Mesodermal cell (in vitro differentiated cells): ENCODE measurements at regions not wholly inside any gene's neighbourhood (a gene's known extent, or its start where the extent isn't known, plus 50 kb on each side); places are given as distances from the start of the nearest gene placed in this dataset.

Experiments
- H3K27ac ChIP-seq: 2 replicates; pipeline ENCODE4 v1.7.0; 2013; ENCODE audit warnings: mild to moderate bottlenecking, low read depth, low read length, moderate library complexity; ENCODE audit not compliant: severe bottlenecking
- H3K36me3 ChIP-seq: 2 replicates; pipeline ENCODE4 v1.7.1; 2013; ENCODE audit warnings: mild to moderate bottlenecking, low read length, moderate library complexity; ENCODE audit not compliant: control insufficient read depth, insufficient read depth
- H3K4me1 ChIP-seq: one replicate; pipeline ENCODE4 v1.7.1; 2013; ENCODE audit warnings: mild to moderate bottlenecking, low read length; ENCODE audit not compliant: insufficient read depth, control insufficient read depth, poor library complexity, severe bottlenecking
- H3K4me3 ChIP-seq: 2 replicates; pipeline ENCODE4 v1.7.0; 2013; ENCODE audit warnings: low read length, control low read depth, mild to moderate bottlenecking; ENCODE audit not compliant: insufficient read depth, poor library complexity, severe bottlenecking; ENCODE audit errors: extremely low read depth
- H3K9me3 ChIP-seq: 2 replicates; pipeline ENCODE4 v1.7.1; 2013; ENCODE audit warnings: mild to moderate bottlenecking, low read length, moderate library complexity; ENCODE audit not compliant: control insufficient read depth
- WGBS, 2 experiments: methylation state at CpG; one replicate each; pipeline ENCODE4 v1.1.5; 2013; ENCODE audit warnings: missing lambda C conversion rate in 2 of 2; ENCODE audit not compliant: insufficient coverage in 2 of 2; 5-methylcytosine and 5-hydroxymethylcytosine counted together

DNA sequence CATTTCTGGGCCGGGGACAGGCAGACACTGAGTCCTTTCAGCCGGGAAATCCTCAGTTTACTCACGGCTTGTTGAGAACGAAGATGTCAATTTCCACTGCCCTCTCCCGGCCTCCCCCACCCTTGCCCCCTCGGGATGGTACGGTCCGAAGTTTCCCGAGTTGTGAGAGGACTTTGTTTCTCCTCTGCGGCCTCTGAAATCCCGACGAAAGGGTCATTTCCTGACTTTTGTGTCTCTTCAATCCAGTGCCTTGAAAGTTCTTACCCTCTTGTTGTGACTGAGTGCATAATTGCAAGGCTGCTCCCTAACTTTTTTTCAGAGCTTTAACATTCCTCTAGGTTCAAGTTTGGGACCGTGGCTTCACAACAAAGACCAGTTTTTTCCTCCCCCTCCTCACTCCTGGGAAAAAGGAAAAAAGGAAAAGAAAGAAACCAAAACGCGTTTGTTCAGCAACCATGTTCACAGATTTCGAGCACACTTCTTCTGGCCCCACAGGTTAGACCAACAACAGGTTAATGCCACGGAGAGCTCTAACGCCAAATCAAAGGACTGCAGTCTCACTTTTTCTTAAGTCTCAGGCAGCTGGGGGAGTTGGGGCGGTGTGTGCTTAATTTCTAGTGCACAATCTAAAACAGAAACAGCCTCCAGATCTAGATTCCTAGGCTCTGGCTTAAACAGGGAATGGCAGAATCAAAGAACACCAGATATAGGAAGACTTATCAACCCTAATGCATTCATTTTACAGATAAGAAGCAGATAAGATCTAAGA is 138.9 kb downstream of the TMCO5A start:
- Histone ChIP-seq H3K4me1 (peaks cover 43% of the 10 kb centered on the region), H3K4me3 (peak overlapping the region; percentile 39), H3K36me3 (no peaks in the 10 kb centered on the region), H3K27ac (peak overlapping the region; percentile 99), H3K9me3 (no peaks in the 10 kb centered on the region)
- WGBS, 2 experiments: 1% methylated on average over 9 to 12 of the region's 19 CpGs

DNA sequence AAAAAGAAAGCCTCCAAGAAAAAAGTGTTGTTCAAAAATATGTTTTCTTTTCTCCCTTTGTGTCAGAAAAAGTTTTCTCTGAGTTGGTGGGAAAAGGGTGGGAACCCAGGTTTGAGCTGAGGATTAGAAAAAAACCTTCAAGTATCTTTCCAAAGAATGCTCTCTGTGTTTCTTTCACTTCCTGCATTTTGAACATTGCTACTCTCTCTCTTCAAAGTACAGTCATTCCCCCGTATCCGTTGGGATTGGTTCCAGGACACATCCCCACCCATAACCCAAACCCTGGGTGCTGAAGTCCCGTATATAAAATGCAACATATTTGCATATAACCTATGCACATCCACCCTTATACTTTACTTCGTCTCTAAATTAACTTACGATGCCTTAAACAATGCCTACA is 139.6 kb downstream of the TMCO5A start:
- peak overlapping the region; percentile 39 for H3K4me3 ChIP-seq
- WGBS, 2 experiments: 68 to 70% methylated on average over 5 of the region's 5 CpGs
- H3K9me3 ChIP-seq: no peaks in the 10 kb centered on the region
- H3K4me1 ChIP-seq: peaks cover 38% of the 10 kb centered on the region
- peak overlapping the region; percentile 99 for H3K27ac ChIP-seq
- H3K36me3 ChIP-seq: no peaks in the 10 kb centered on the region

DNA sequence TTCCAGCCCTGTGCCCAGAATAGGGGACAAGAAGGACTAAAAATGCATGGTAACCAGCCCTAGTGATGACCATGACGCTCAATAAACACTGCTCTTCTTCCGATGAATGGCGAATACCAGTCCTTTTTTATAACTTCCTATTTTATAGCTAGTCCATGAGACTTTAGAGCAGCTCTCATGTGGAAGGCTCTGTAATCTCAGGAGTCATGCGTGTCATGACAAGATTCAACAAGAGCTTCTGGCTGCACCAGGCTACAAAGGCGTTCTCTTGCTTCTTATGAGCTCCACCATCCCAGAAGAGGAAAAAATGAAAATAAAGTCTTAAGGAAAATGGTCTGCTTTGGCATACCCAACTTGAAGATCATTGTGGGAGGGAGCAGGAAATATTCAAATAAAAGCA is 141.0 kb downstream of the TMCO5A start:
- Histone ChIP-seq H3K4me3 (no peak overlapping the region), H3K9me3 (no peaks in the 10 kb centered on the region), H3K36me3 (no peaks in the 10 kb centered on the region), H3K27ac (peak overlapping the region; percentile 37), H3K4me1 (peaks cover 27% of the 10 kb centered on the region)
- 97 to 100% methylated on average over 3 to 5 of the region's 5 CpGs for WGBS, 2 experiments

GRCh38 chr15:38076786-38077185 is 142.3 kb downstream of the TMCO5A start:
- Histone ChIP-seq H3K36me3 (no peaks in the 10 kb centered on the region), H3K4me3 (no peak overlapping the region), H3K27ac (no peak overlapping the region), H3K9me3 (no peaks in the 10 kb centered on the region), H3K4me1 (peaks cover 27% of the 10 kb centered on the region)
- 53 to 67% methylated on average over 5 to 8 of the region's 10 CpGs for WGBS, 2 experiments

DNA sequence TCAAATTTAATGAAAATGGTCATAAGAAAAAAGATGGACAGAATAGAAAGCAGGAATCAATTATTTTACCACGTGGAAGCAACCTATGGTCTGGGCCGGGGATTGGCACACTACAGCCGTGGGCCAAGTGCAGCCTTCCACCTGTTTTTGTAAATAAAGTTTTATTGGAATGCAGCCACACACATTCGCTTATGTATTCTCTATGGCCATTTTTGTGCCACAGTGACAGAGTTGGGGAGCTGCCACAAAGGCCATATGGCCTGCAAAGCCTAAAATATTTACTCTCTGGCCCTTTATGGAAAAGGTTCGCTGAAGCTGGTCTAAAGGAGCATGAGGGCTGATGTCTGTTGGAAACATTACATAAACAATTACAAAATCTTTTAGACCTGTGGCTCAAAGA is 144.8 kb downstream of the TMCO5A start:
- peaks cover 17% of the 10 kb centered on the region for H3K4me1 ChIP-seq
- WGBS, 2 experiments: 89 to 94% methylated on average over 2 to 4 of the region's 5 CpGs
- no peak overlapping the region for H3K27ac ChIP-seq
- no peaks in the 10 kb centered on the region for H3K36me3 ChIP-seq
- no peaks in the 10 kb centered on the region for H3K9me3 ChIP-seq
- H3K4me3 ChIP-seq: no peak overlapping the region

GRCh38 chr15:38080651-38081275 is 146.3 kb downstream of the TMCO5A start:
- H3K4me1 ChIP-seq: peaks cover 15% of the 10 kb centered on the region
- 100% methylated on average over 2 of the region's 3 CpGs; no CpG with 5 or more reads in 1 of the 2 experiments for WGBS, 2 experiments
- H3K9me3 ChIP-seq: no peaks in the 10 kb centered on the region
- no peak overlapping the region for H3K27ac ChIP-seq
- no peak overlapping the region for H3K4me3 ChIP-seq
- no peaks in the 10 kb centered on the region for H3K36me3 ChIP-seq

DNA sequence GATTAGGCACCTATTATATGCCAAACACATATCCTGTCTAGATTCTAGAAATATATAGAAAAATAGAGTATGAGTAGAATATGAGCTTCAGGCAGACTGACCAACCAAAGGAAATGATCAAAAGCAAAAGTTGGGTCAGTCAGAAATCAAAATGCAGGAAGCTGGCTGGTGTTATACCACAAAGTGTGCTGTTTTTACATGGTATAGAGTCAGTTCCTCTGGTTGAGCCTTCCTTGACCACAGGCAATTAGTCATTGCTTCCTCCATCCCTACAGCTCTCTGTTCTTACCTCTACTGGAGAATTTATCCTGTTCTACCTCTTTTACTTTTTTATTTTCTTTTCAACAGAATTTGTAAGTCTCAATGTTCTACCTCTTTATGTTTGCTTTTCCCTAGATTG is 149.8 kb downstream of the TMCO5A start:
- no peaks in the 10 kb centered on the region for H3K9me3 ChIP-seq
- no peak overlapping the region for H3K4me3 ChIP-seq

GRCh38 chr15:38085114-38085513 is 150.7 kb downstream of the TMCO5A start:
- WGBS, 2 experiments: 93 to 94% methylated on average over 5 to 6 of the region's 7 CpGs
- Histone ChIP-seq H3K9me3 (no peaks in the 10 kb centered on the region), H3K4me1 (peaks cover 22% of the 10 kb centered on the region), H3K36me3 (no peaks in the 10 kb centered on the region), H3K27ac (no peak overlapping the region), H3K4me3 (no peak overlapping the region)

More for the DNA sequence above, 149.8 kb downstream of the TMCO5A start:
- Histone ChIP-seq H3K27ac (no peak overlapping the region), H3K36me3 (no peaks in the 10 kb centered on the region), H3K4me1 (peaks cover 22% of the 10 kb centered on the region)

DNA sequence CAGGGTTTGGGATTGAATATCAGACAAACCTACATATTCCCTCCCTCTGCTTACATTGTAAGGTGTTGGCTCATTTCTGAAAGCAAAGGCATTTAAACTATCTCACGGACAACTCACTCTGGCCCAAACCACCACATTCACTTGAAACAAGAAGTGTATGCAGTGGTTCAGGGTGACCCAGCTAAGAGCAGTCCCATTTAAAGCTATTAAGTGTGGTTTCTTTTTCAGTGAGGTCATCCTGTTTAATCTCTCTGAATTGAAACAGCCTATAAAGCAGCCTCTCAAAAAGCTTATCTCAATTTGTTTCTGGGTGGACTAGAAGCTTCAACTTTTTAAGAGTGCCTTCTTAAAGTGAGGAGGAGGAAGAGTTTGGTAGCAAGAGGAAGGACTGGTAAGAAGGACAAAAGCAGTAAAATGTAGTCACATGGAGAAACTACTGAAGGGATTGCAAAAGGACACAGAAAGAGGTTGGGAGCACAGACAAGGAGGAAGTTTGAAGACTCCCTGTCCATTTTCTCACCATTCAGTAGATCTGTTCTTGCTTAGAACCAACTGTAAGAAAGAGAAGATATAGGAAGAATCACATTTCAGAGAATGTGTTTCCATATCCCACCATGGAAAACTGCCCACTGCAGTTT is 151.6 kb downstream of the TMCO5A start:
- peak overlapping the region; percentile 11 for H3K27ac ChIP-seq
- H3K4me3 ChIP-seq: no peak overlapping the region
- WGBS, 2 experiments: 80% methylated on average over 1 of the region's 1 CpG; no CpG with 5 or more reads in 1 of the 2 experiments
- H3K36me3 ChIP-seq: no peaks in the 10 kb centered on the region
- peaks cover 18% of the 10 kb centered on the region for H3K4me1 ChIP-seq
- H3K9me3 ChIP-seq: no peaks in the 10 kb centered on the region

DNA sequence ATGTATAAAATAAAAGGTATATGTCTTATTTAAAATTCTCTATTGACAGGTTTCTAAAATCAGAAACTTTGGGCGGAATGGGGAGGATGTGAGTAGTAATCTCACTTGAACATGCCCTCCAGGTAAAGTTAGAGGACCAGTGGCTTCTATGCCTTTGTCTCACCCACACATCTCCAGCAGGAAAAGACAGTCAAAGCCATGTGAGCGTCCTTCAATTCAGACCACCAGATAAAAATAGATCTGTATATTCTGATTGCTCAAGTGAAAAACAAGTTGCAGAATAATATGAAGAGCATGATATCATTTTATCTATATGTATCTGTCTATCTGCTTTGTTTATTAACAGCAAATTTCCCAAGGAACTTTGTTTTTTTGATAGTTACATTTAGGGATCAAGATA is 152.2 kb downstream of the TMCO5A start:
- no CpG with 5 or more reads among the region's 2 CpGs for WGBS, 2 experiments

GRCh38 chr15:38088971-38089370 is 154.5 kb downstream of the TMCO5A start:
- no peaks in the 10 kb centered on the region for H3K9me3 ChIP-seq
- no peak overlapping the region for H3K4me3 ChIP-seq
- H3K4me1 ChIP-seq: peaks cover 18% of the 10 kb centered on the region
- H3K27ac ChIP-seq: no peak overlapping the region
- H3K36me3 ChIP-seq: no peaks in the 10 kb centered on the region
- 80% methylated on average over 1 of the region's 1 CpG; no CpG with 5 or more reads in 1 of the 2 experiments for WGBS, 2 experiments

More for the DNA sequence above, 152.2 kb downstream of the TMCO5A start:
- H3K27ac ChIP-seq: no peak overlapping the region
- peaks cover 18% of the 10 kb centered on the region for H3K4me1 ChIP-seq
- no peaks in the 10 kb centered on the region for H3K9me3 ChIP-seq
- no peak overlapping the region for H3K4me3 ChIP-seq
- no peaks in the 10 kb centered on the region for H3K36me3 ChIP-seq
